Right lobe of liver (tissue), 6 donors: ENCODE measurements at regions not wholly inside any gene's neighbourhood (a gene's known extent, or its start where the extent isn't known, plus 50 kb on each side); places are given as distances from the start of the nearest gene placed in this dataset.
A peak's percentile ranks its signal among the peaks of the same experiment; 100 is the strongest.

ENCODE experiments used
- ATAC-seq, 4 donors: fragments of 200-7000 bp; cut with Tn5 transposase; one replicate each; pipeline ENCODE4 v1.9.1; 2020; ENCODE audit warnings: mild to moderate bottlenecking in 4 of 4, moderate library complexity in 4 of 4
- DNase-seq, 3 donors: peaks; one replicate each; pipeline ENCODE4 v3.0.0-alpha.2; 2020
- H3K27ac ChIP-seq, 3 donors: fragments of 200-600 bp; one replicate each; pipeline ENCODE4 v1.8.0; 2022
- H3K27me3 ChIP-seq, 2 donors: fragments of 200-600 bp; one replicate each; pipeline ENCODE4 v1.8.0; 2022
- H3K36me3 ChIP-seq, 4 donors: fragments of 200-600 bp; sonication (generic) in 1 of 4; one replicate each; pipeline versions ENCODE4 v1.5.1 to v1.8.0; 2017 to 2022; ENCODE audit warnings: control low read depth in 1 of 4
- H3K4me1 ChIP-seq, 4 donors: fragments of 200-600 bp; sonication (generic) in 1 of 4; one replicate each; pipeline versions ENCODE4 v1.5.1 to v1.8.0; 2017 to 2022; ENCODE audit warnings: control low read depth in 1 of 4
- H3K4me3 ChIP-seq, 3 donors: fragments of 200-600 bp; one replicate each; pipeline ENCODE4 v1.8.0; 2022
- H3K9me3 ChIP-seq, 4 donors: fragments of 200-600 bp; sonication (generic) in 1 of 4; one replicate each; pipeline versions ENCODE4 v1.5.1 to v1.8.0; 2017 to 2022; ENCODE audit warnings: control low read depth in 1 of 4
- POLR2A ChIP-seq: fragments of 450-650 bp; IDR thresholded peaks from one replicate; pipeline ENCODE4 v1.6.1; 2017; ENCODE audit warnings: antibody characterized with exemption, mild to moderate bottlenecking
- WGBS: methylation state at CpG from one replicate; pipeline ENCODE4 v1.1.6; 2018; ENCODE audit warnings: low coverage, low lambda C conversion rate; ENCODE audit not compliant: insufficient coverage; ENCODE audit errors: missing lambda C conversion rate; 5-methylcytosine and 5-hydroxymethylcytosine counted together
- intact Hi-C, 2 donors: fragments of 100-400 bp; cut with DNase I; formaldehyde crosslinking; loops; one replicate each; pipeline versions ENCODE4 v1.11.2 to v1.14.1; 2022
- TF ChIP-seq, protein P1 (sequence below), 4 donors: fragments of 200-600 bp in 3 of 4; fragments of 450-650 bp in 1 of 4; IDR thresholded peaks; one replicate each; pipeline versions ENCODE4 v1.5.1 to v1.8.0; 2016 to 2022; ENCODE audit warnings: antibody characterized with exemption in 4 of 4, mild to moderate bottlenecking in 2 of 4
- donor health status: DM: no; HTN: yes; CAD: no.
- donor health status: DM: no; HTN: no; CAD: no.
- donor health status: DM: no; HTN: no; CAD: no.
- donor health status: DM: no; HTN: yes; CAD: no.
- donor health status: DM: no; HTN: yes; CAD: no.

DNA sequence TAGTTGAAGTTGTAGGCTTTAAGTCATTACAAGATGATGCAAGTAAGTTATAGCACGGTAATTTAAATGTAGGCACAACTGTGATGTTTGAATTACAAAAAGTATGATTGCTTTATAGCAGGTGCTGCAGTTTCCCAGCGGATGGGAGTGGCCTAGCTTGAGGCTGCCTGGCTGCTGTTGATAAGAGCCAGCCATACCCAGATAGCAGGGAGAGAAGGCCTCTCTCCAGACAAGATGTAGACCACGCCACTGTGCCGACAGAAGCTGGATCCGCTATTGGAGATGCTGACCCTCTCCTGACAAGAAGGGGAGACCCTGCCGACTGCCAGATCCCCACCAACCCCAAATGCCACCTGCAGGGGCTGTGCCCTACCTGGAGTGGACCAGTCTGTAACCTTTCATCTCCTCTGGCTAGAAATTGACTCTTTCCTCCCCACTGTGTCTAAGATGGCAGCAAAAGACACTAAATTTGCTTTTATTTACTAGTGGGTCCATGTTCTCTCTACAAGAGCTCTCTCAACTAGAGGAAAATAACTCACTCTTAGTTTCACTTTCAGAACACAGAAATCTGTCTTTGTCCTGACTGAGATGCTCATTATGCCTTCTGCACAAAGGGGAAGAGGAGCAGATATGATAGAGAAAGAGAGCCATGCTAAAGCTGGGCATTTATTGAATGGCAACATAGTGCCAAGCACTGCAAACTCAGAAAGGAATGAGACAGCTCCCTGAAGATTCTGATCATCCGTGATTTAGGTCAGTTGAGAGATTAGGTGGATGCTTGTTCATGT is 127.9 kb downstream of the URB2 start:
- Histone ChIP-seq H3K4me1 (no peaks in the 10 kb centered on the region), H3K4me3 (no peak overlapping the region), H3K9me3 (no peaks in the 10 kb centered on the region), H3K27me3 (no peaks in the 10 kb centered on the region), H3K36me3 (no peaks in the 10 kb centered on the region), H3K27ac (no peak overlapping the region)
- ATAC-seq (peak in 1 of 4 donors; percentile 35), DNase-seq (no peak)
- WGBS: 68% methylated on average over 2 of the region's 7 CpGs
- TF ChIP-seq POLR2A: no peak
- TF ChIP-seq, protein P1, sequence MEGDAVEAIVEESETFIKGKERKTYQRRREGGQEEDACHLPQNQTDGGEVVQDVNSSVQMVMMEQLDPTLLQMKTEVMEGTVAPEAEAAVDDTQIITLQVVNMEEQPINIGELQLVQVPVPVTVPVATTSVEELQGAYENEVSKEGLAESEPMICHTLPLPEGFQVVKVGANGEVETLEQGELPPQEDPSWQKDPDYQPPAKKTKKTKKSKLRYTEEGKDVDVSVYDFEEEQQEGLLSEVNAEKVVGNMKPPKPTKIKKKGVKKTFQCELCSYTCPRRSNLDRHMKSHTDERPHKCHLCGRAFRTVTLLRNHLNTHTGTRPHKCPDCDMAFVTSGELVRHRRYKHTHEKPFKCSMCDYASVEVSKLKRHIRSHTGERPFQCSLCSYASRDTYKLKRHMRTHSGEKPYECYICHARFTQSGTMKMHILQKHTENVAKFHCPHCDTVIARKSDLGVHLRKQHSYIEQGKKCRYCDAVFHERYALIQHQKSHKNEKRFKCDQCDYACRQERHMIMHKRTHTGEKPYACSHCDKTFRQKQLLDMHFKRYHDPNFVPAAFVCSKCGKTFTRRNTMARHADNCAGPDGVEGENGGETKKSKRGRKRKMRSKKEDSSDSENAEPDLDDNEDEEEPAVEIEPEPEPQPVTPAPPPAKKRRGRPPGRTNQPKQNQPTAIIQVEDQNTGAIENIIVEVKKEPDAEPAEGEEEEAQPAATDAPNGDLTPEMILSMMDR (IDR thresholded peaks at IDR 0.05): no peak
- intact Hi-C loops: no loop called here

DNA sequence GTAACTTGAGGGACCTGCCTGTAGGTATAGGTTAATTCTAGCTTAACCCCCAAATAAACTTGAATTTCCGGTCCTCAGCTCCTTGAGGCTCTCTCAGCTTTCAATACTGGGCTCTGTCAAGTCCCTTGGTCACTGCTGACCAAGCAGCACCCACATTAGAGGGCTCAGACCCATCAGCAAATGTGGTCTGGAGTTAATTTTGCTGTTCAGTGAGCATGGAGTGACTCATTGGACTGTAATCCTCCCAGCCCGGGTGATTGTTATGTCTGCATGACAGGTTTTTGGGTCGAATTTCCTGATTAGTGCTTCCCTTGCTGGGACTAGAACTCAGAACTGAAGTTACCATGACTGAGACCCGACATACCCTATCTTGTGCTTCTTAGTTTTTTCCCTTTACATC is 130.6 kb downstream of the URB2 start:
- no peak for ATAC-seq
- WGBS: 41% methylated on average over 2 of the region's 4 CpGs
- no peak overlapping the region for H3K27ac ChIP-seq
- H3K4me3 ChIP-seq: no peak overlapping the region
- no peaks in the 10 kb centered on the region for H3K9me3 ChIP-seq
- no peak for DNase-seq
- TF ChIP-seq POLR2A: no peak
- TF ChIP-seq, protein P1 (IDR thresholded peaks at IDR 0.05): no peak
- no peaks in the 10 kb centered on the region for H3K27me3 ChIP-seq
- no peaks in the 10 kb centered on the region for H3K36me3 ChIP-seq
- H3K4me1 ChIP-seq: no peaks in the 10 kb centered on the region
- intact Hi-C loops: no loop called here

- intact Hi-C loops: no loop called here
- no peaks in the 10 kb centered on the region for H3K9me3 ChIP-seq
- H3K36me3 ChIP-seq: no peaks in the 10 kb centered on the region
- no peak overlapping the region for H3K27ac ChIP-seq
- no peak for TF ChIP-seq POLR2A
- TF ChIP-seq, protein P1 (IDR thresholded peaks at IDR 0.05): no peak
- no peak overlapping the region for H3K4me3 ChIP-seq
- H3K27me3 ChIP-seq: no peaks in the 10 kb centered on the region
- DNase-seq (no peak), ATAC-seq (no peak)
- no peaks in the 10 kb centered on the region for H3K4me1 ChIP-seq
Measured at GRCh38 chr1:229757226-229757625, 131.2 kb downstream of the URB2 start.

DNA sequence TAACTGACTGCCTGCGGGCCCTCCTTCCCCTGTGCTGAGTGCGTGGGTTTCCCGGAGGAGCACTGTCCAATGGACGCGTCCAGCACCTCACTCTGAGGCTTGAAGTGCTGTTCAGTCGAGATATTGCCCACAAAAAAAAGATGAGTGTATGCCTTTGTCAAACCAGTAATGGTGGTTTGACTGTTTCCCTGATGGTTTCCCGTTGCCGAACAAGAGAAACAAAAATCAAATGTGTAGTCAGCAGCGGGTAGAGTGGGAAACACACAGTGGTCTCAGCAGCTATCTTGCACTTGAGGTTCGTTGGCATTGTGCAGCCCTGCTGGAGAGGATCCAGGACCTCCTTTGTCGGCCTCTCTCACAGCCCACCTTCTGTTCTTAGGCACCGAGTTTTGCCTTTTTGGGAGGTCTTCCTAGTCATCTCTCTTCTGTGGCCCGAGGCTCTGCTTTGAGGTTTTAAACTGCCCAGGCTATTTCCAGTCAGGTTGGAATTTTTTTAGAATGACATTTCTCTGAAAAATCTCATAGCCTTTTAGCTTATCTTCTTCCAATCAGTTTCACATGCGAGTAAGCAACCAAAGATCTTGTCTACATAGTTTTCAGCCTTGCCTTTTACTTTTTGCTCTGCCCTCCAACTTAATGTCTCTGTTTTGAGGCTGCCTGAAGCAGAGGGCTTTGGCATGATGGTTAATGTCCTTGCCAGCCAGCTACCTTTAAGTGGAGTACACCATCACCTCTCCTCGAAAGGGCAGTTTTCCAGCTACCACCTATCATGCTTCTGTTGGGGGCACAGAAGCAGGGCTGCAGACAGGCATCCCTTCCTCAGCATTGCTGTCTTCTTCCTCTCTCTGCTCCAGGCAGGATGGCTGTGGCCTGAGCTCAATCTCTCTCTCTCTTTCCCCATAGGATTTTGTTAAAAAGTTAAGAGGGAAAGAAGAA is 132.3 kb downstream of the URB2 start:
- TF ChIP-seq, protein P1 (IDR thresholded peaks at IDR 0.05): no peak
- no peak for TF ChIP-seq POLR2A
- no peaks in the 10 kb centered on the region for H3K9me3 ChIP-seq
- intact Hi-C loops: no loop called here
- H3K27ac ChIP-seq: no peak overlapping the region
- H3K4me1 ChIP-seq: no peaks in the 10 kb centered on the region
- H3K4me3 ChIP-seq: no peak overlapping the region
- ATAC-seq (no peak), DNase-seq (no peak)
- no peaks in the 10 kb centered on the region for H3K36me3 ChIP-seq
- no peaks in the 10 kb centered on the region for H3K27me3 ChIP-seq
- 63% methylated on average over 12 of the region's 15 CpGs for WGBS
